Cardiac septum (tissue), 1 donor: ENCODE measurements at regions not wholly inside any gene's neighbourhood (a gene's known extent, or its start where the extent isn't known, plus 50 kb on each side); places are given as distances from the start of the nearest gene placed in this dataset.
"Not testable (repeated sequence)": the region's sequence is repeated elsewhere in the genome, so short reads cannot be mapped to it uniquely, and the experiment has no call there.

Source experiments
- DNase-seq: peaks from one replicate; pipeline ENCODE4 v3.0.0-alpha.2; 2020; ENCODE audit warnings: low spot score
- intact Hi-C: fragments of 100-400 bp; cut with DNase I; formaldehyde crosslinking; loops from one replicate; pipeline ENCODE4 v1.14.0; 2022
- donor health status: DM: no; HTN: no; CAD: no.

DNA sequence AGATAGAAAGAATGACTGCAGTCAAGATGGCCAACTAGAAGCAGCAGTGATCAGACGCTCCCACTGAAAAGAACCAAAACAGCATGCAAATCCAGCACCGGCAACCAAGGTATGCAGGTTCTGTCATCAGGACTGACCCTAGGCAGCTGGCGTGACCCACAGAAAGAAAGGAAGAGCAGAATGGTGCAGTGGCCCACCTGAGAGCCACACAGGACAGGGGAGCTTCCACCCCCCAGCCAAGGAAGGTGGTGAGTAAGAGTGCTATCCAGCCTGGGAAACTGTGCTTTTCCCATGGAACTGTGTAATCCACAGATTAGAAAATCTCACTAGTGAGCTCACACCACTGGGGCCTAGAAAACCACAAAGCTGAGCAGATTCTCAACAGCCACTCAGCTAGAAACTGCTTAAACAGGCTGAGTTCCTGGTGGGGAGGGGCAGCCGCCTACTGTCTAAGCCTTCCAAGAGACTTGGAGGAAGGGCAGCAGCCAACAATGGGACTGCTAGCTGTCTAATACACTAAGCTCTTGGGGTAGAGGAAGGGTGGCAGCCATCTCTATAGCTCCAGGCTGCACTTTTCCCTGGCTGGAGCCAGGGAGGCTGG, 127.9 kb downstream of the EVA1A start:
- DNase-seq, result no peak

DNA sequence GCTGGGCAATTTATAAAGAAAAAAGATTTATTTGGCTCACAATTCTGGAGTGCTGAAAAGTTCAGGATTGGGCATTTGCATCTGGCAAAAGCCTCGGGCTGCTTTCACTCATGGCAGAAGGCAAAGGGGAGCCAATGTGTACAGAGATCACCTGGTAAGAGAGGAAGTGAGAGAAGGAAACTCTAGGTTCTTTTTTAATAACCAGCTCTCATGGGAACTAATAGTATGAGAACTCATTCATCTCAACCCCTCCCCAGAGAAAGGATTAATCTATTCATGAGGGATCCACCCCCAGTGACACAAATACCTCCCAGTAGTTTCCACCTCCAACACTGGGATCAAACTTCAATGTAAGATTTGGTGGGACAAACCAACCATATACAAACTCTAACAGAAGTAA, 129.0 kb downstream of the EVA1A start:
- intact Hi-C loops, result no loop called here
- DNase-seq, result no peak

More for the DNA sequence above, 127.9 kb downstream of the EVA1A start:
- intact Hi-C loops, result no loop called here

DNA sequence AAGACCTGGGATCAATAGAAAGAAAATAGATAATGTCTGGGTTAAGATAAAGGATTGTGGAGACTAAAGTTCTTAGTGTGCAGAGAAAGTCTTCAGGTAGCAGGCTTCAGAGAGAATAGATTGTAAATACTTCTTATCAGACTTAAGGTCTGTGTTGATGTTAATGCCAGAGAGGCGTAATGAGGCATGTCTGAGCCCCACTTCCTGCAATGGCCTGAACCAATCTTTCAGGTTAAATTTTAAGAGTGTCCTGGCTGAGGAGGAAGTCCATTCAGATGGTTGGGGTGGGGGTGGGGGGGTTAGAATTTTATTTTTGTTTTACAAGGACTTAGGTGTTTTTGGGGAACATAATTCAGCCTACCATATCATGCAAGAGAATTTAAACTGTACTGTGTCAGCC, 129.5 kb downstream of the EVA1A start:
- DNase-seq, result no peak
- intact Hi-C loops, result no loop called here

DNA sequence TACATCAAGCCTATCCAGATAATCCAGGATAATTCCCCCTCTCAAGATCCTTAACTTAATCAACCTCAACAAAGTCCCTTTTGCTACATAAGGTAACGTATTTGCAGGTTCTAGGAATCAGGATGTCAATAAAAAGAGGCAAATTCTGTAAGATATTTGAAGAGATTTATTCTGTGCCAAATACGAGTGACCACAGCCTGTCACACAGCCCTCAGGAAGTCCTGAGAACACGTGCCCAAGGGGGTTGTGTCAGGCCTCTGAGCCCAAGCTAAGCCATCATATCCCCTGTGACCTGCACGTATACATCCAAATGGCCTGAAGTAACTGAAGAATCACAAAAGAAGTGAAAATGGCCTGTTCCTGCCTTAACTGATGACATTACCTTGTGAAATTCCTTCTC, 130.3 kb downstream of the EVA1A start:
- intact Hi-C loops, DNase-seq: not testable (repeated sequence)

DNA sequence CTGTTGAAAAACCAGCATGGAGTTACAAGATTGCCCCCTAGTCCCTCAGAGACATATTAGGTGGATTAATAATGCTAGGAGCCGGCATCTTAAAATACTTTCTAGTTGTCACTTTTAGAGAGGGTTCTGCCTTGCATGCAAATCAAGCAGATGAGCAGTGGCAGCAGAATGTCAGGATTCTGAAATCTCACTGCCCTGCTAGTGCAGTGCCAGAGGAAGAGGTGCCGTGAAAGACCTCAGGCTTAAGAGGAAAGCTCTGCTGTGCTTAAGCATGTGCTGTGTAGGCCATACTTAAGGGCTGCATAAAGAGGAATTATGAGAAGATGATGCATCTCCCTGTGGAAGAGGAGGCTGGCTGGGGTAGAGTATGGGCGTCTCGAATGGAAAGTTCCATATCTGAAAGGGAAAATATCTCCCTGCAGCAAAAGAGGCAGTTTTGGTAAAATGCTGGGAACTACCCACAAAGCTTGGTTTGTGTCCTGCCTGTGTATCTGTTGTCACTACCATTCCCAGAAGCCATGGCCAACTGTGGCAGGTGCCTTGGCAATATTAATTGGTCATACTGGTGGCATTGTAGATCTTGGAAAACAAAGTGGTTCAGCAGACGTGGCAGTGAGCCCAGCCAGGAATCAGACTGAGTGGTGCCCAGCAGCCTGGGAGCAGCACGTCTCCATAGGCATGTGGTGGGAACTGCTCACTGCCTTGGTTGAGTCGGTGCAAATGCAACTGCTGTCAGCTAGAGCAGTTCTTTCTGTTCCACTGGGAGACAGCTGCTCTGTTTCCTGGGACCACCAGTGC, 131.9 kb downstream of the EVA1A start:
- intact Hi-C loops, result no loop called here
- no peak for DNase-seq

DNA sequence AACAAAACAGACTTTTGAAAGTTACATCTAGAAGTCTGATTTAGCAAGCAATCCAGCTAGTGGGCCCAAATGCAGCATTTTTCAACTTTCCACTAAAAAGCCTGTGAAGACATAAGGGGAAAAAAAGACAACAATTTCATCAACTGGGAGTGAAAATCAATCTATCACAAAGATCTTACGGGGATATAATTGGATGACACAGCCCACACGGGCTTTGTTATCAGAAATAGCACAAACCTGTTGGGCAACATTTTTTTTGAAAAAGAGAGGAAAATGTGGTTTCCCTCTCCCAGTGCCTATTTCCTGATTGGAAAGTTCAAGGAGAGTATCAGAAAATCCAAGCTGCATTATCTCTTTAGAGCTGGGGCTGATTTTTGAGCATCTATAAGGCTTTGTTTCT, 132.7 kb downstream of the EVA1A start:
- DNase-seq, result no peak
- intact Hi-C loops, result no loop called here

DNA sequence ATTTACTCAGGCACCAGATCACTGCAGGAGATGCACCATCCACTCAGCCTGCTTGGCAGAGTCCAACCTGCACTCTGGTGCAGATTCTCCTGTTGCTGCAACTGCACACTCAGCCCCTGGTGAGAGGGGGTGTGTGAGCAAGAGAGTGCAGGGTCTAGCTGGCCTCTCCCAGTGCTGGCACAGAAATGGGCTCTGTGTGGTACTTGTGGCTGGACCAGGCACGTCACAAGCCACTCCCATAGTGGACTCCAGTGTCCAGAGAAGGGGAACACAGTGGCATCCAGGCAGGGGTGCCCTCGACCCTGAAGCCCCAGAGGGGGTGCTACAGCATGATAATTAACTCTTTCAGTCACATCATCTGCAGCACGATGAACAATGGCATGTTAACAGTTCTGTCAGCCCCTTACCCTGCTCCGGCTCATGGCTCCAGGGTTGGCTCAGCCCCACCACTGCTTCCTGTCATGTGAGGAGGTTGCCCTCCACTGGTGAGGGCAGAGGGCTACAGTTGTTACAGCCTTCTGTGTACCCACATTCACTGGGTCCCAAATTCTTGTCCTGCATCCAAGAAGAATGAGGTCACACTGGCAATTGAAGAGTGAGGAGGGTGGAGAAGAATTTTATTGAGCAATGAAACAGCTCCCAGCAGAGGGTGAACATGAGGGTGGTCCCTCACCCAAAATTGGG, 135.7 kb downstream of the EVA1A start:
- DNase-seq, result no peak
- intact Hi-C loops, result no loop called here

DNA sequence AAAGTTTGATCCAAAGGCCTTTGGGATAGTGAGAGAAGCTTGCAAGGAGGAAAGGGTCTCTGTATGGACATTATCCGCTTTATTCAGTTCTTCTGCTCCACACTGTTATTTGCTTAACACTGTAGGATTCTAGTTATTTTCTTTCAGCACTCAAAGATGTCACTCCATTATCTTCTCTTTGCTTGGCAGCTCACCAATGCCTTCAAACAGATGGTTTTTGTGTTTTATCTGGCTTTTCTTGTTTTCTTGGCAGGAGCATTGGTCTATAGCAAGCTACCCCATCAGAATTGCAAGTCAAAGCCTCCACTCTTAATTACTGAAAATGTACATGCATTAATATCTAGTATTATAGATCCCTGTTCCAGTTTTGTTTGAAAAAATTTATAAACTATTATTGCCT, 138.8 kb downstream of the EVA1A start:
- no peak for DNase-seq
- intact Hi-C loops, result no loop called here

DNA sequence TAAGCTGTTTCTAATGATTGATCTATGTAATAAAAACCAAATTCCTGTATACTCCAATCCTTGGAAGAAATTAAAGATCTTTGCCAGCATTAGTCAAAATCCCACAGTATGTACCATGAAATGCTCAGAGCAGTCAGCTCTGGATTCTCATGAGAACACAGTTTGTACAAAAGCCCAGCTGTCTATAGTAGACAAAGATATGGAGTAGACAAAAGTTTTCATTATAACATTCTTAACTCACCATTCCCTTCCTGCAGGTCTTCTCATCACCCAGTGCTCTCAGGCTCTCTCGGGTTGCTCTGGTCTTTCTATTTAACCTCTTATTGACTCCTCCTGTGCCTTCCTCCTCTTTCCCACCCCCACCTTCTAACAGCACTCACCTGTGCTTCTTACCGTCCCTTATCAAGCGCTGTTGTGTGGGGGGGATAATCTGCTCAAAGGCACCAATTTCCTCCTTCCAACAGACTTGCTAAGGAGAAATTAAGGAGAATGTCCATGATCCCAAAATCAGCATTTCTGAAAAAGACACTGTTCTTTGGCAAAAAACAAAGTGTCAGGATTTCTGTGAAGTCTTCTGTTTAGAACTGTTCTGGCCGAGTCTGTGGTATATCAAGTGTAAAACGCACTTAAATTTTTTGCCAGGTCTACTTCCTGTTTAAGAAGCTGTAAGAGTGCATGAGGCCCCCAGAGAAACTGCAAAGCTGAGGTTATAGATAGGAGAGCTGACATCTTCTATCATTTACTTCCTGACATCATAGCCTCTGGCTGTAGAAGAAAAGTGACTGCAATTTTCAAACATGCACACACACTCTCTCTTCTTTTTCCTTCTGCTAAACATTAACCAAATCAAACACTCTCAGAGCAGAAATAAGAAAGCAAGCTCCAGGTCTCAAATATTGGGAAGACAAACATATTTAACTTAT, 144.1 kb downstream of the EVA1A start:
- no peak for DNase-seq
- intact Hi-C loops, result no loop called here

DNA sequence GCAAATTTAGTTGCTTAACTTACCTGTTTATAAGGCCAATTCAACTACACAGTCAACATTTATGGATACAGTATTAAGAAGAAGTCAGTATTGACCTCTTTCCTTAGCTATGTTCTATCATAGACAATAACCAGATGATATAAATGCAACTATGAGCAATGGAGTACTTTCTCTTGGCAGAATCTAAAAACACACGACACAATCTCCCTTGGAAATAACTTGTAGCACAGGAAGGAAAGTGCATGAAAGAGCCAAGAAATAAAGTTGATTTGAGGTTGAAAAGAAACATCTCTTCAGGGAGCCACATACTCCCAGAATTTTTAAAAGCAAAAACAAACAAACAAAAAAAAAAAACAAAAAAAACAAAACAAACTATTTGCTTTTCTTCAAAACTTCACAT, 145.0 kb downstream of the EVA1A start:
- intact Hi-C loops, result no loop called here
- no peak for DNase-seq

DNA sequence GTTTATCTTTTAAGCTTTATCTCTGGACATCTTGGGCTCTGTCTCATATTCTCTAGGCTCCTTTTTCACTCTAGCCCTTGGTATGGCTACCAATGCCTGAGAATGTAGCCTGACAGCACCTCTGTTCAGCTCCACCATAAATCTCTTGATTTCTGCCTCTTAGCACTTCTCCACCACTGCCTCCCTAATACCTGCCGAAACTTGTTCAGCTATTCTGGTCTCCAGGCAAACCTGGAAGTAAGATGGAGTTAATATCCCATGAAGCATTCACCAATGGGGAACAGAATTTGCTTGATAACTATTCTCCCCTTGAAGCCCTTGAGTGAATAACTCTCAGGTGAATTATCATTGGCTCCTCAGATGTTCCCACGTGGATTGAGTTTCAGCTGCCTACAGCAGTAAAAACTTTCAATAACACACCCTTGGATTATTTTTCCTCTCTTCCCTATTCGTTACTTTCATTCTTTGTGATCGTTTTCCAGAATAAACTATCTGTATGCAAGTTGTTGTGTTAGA, 145.6 kb downstream of the EVA1A start:
- intact Hi-C loops, result no loop called here
- DNase-seq, result no peak

DNA sequence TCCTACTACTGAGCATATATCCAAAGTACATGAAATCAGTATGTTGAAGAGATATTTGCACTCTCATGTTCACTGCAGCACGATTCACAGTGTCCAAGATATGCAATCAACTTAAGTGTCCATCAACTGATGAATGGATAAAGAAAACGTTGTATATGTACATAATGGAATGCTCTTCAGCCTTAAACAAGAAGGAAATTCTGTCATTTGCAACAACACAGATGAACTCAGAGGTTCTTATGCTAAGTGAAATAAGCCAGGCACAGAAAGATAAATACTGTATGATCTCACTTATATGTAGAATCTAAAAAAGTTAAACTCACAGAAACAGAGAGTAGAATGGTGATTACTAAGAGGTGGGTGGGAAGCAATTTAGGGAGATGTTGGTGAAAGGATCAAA, 149.2 kb downstream of the EVA1A start:
- no peak for DNase-seq

DNA sequence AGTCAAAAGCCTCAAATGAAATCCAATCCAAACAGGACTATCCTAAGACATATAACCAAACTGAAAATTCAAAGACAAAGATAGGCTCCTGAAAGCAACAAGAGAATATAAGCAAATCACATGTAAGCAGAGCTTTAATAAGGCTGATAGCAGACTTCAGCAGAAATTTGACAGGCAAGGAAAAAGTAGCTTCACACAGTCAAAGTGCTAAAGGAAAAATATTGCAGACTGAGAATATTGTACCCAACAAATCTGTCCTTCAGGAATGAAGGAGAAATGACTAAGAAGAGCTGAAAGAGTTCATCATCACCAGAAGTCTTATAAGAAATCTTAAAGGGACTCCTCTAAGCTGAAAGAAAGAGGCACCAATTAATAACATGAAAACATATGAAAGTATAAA, 150.0 kb downstream of the EVA1A start:
- no peak for DNase-seq
- intact Hi-C loops, result no loop called here

More for the DNA sequence above, 149.2 kb downstream of the EVA1A start:
- intact Hi-C loops, result no loop called here

DNA sequence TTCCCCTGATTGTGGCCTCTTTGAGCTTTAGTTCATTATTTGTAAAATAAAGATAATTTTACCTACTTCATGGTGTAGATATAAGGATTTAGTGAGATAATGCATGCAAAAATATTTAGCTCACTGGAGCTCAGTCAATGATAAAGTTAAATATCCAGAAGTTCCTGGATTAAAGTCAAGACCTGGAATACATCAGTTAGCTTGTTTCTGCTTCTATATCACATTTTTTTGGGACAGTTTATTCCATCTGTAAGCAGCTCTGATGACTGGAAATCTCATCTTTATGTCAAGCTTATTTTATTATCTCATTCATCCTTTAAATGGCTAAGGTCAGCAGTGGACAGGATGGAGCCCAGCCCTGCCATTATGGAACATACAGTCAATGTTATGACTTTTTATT, 152.0 kb downstream of the EVA1A start:
- intact Hi-C loops, result loop anchor here (10.0 kb wide), 1 partner anchor 714 kb away; no protein-coding TSS in a partner anchor
- no peak for DNase-seq

DNA sequence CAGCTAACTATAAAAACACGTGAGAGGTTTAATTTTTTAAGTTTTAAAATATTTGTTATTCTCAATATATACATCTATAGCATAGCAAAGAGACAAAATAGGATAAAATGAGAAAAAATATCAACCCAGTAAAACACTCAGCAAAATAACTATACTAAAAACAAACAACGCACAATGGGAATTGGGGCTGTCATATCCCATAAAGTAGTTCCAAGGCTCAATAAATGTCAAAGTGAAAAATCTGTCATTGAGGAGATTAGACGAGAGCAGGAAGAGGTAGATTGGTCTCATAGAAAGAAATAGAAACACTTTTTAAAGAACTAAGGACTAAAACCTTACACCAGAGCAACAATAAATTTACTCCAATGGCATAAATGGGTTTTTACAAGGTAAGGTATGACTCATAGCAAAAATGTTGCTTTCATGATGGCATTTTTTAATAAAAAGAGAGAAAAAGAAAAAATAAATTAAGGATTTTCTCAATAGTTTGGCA, 153.7 kb downstream of the EVA1A start:
- DNase-seq, result no peak
- intact Hi-C loops, result loop anchor here (10.0 kb wide), 1 partner anchor 712 kb away; no protein-coding TSS in a partner anchor

DNA sequence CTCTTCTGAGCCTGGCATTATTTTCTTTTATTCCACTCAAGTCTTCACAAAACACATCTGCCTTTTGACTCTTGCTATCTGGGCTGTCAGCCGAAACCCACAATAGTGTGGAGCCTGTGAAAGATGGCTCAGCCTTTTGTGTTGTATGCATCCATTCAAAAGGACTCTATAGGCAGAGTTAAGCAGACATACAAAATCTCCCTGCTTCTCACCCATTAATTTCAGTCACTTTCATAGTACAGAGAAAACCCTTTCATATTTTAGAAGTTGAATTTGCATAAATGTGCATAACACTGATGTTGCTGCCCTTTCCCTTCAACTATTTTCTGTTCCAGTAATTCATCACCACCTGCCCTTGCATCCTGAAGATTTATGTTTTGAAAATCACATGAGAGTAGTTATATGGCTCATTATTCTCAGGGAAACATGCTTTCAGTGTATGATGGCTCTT, 154.6 kb downstream of the EVA1A start:
- no peak for DNase-seq
- intact Hi-C loops, result loop anchor here (10.0 kb wide), 1 partner anchor 711 kb away; no protein-coding TSS in a partner anchor

DNA sequence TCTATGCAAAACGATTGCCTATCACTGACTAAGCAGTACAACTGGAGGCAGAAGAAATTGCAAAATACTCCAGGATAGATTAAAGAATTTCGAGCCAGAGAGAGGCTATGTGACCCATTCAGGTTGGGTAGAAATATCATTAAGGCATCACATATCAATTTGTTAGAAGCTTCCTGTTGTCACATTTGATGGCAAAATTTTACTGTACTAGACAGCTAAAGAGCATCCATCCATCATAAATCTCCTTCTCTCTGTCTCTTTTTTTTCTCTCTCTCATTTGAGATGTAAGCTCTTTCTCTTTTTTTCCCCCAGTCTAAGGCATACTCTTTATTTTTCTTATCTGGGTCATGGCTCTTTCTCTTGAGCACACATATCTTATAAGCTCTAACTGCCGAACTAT, 155.7 kb downstream of the EVA1A start:
- intact Hi-C loops, result loop anchor here (5.0 to 10.0 kb wide), 3 partner anchors 338 to 710 kb away; no protein-coding TSS in a partner anchor
- no peak for DNase-seq

DNA sequence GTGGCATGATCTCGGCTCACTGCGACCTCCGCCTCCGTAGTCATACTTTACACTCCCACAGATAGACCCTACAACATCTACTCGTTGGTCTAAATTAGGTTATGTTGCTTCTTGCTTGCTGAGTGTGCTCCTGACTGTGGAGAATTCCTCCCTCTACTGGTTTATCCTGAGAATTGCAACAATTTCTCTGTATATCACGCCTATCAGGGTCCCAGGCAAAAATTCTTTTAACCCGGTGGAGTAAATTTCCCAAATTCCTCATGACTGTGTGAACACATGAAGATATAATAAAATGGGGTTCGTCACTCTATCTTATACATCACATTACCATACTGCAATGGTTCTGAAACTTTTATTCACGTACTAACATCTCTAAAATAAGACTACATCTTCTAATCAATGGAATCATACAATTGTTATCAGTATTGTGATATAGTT, 156.7 kb downstream of the EVA1A start:
- no peak for DNase-seq

DNA sequence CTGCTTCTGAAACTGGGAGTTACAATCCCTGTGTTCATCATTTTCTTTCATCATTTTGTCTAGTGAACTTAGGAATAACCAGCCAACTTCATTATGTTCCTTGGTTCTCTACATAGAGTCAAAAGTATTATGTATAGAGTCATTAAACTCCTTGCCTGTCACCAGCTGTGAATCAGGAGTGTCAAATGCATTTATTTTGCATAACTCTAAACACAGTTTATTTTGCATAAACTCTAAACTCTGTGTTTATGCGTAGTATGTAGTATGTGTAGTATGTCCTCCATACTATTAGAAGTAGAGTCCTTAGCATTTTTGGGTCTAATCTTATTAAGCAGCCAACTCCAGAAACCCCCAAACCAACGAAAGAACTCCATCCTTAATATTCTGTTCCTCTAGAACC, 164.4 kb downstream of the EVA1A start:
- no peak for DNase-seq
- intact Hi-C loops, result no loop called here

More for the DNA sequence above, 156.7 kb downstream of the EVA1A start:
- intact Hi-C loops, result loop anchor here (5.0 to 10.0 kb wide), 3 partner anchors 337 to 709 kb away; no protein-coding TSS in a partner anchor
